RWPE1 (cell line): ENCODE measurements at regions not wholly inside any gene's neighbourhood (a gene's known extent, or its start where the extent isn't known, plus 50 kb on each side); places are given as distances from the start of the nearest gene placed in this dataset.
A peak's percentile ranks its signal among the peaks of the same experiment; 100 is the strongest.
"Not testable (repeated sequence)": the region's sequence is repeated elsewhere in the genome, so short reads cannot be mapped to it uniquely, and the experiment has no call there.

Experiments used
- CTCF ChIA-PET: fragments of 350-600 bp; sonication (Branson Sonifier 250); formaldehyde crosslinking; extraction: SDS; loops from one replicate; lab custom pipeline; 2021; lab: Yijun Ruan, JAX
- POLR2A ChIA-PET: fragments of 400-600 bp; formaldehyde crosslinking; extraction: SDS; loops from one replicate; lab custom pipeline; 2020; ENCODE audit warnings: antibody characterized with exemption; ENCODE audit not compliant: low non-redundant PET; lab: Yijun Ruan, JAX
- DNase-seq: peaks from one replicate; pipeline ENCODE4 v3.0.0; 2012; ENCODE audit warnings: low spot score
- H3K27ac ChIP-seq: fragments of 450-650 bp; 2 replicates; pipeline ENCODE4 v1.5.1; 2017
- TF ChIP-seq, protein P1 (sequence below): fragments of 450-650 bp; conservative IDR thresholded peaks from 2 replicates; pipeline ENCODE4 v1.5.1; 2017; ENCODE audit warnings: low read depth, mild to moderate bottlenecking

DNA sequence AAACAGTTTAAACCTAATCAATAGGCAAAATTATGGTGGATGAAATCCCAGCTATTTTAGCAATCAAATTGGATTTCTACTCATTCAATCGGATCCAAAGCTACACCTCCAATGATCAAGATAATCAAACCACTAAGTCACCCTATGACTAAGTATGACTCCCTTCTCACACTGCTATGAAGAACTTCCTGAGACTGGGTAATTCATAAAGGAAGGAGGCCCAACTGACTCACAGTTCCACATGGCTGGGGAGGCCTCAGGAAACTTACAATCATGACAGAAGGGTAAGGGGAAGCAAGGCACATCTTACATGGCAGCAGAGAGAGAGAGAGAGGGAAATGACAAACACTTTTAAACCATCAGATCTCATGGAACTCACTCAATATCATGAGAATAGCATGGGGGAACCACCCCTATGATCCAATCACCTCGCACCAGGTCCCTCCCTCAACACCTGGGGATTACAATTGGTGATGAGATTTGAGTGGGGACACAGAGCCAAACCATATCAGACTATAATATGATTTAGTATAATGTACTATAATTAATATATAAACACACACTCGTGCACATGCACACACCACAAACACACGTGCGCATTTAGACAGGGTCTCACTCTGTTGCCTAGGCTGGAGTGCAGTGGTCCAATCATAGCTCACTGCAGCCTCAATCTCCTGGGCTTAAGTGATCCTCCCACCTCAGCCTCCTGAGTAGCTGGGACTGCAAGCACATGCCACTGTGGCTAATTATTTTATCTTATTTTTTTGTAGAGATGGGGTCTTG, 213.6 kb upstream of the FOXK1 start:
- ChIA-PET POLR2A (no interaction called here), CTCF (interaction anchor here (0.6 kb wide), 1 partner anchor 21 kb away, joined by 7 read pairs; no protein-coding TSS in a partner anchor)
- TF ChIP-seq, protein P1, sequence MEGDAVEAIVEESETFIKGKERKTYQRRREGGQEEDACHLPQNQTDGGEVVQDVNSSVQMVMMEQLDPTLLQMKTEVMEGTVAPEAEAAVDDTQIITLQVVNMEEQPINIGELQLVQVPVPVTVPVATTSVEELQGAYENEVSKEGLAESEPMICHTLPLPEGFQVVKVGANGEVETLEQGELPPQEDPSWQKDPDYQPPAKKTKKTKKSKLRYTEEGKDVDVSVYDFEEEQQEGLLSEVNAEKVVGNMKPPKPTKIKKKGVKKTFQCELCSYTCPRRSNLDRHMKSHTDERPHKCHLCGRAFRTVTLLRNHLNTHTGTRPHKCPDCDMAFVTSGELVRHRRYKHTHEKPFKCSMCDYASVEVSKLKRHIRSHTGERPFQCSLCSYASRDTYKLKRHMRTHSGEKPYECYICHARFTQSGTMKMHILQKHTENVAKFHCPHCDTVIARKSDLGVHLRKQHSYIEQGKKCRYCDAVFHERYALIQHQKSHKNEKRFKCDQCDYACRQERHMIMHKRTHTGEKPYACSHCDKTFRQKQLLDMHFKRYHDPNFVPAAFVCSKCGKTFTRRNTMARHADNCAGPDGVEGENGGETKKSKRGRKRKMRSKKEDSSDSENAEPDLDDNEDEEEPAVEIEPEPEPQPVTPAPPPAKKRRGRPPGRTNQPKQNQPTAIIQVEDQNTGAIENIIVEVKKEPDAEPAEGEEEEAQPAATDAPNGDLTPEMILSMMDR: no peak
- no peak for DNase-seq
- no peak overlapping the region for H3K27ac ChIP-seq

DNA sequence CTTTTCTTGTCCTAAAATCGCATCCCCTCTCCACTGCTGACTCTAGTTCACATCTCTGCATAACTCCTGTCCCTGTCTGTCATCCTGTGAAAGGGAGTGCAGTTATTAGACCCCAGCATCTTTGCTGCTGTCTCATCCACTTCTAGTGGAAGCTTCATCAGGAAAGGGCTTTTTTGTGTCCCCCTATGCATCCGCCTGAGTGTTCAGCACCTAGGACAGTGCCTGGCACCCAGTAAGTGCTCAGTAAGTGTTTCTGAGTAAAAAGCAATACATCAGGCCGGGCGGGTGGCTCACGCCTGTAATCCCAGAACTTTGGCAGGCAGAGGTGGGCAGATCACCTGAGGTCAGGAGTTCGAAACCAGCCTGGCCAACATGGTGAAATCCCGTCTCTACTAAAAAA, 211.8 kb upstream of the FOXK1 start:
- TF ChIP-seq, protein P1: no peak
- ChIA-PET CTCF (interaction anchor here (0.6 kb wide), 1 partner anchor 10 kb away, joined by 4 read pairs; no protein-coding TSS in a partner anchor), POLR2A (no interaction called here)
- DNase-seq: no peak
- no peak overlapping the region for H3K27ac ChIP-seq

DNA sequence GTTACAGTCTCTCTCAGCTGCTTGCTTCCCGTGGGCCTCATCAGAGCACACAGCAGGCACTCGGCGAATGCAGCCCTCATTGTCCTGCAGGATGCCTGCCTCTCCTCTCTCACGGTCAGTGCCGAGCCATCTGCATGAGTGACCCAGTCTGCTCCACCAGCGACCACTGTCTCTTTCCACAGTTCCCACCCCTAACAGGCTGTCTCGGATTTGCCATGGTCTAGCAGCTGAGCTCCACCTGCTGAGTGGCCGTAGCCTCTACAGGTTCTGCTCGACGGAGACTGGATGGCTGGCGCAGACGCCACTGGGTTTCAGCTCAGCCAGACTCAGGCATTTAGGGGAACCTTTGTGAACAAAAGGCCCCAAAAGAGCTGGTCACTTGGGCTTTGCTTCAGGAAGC, 209.4 kb upstream of the FOXK1 start:
- no peak overlapping the region for H3K27ac ChIP-seq
- TF ChIP-seq, protein P1: no peak
- DNase-seq: no peak
- POLR2A ChIA-PET: no interaction called here
- CTCF ChIA-PET: no interaction called here

DNA sequence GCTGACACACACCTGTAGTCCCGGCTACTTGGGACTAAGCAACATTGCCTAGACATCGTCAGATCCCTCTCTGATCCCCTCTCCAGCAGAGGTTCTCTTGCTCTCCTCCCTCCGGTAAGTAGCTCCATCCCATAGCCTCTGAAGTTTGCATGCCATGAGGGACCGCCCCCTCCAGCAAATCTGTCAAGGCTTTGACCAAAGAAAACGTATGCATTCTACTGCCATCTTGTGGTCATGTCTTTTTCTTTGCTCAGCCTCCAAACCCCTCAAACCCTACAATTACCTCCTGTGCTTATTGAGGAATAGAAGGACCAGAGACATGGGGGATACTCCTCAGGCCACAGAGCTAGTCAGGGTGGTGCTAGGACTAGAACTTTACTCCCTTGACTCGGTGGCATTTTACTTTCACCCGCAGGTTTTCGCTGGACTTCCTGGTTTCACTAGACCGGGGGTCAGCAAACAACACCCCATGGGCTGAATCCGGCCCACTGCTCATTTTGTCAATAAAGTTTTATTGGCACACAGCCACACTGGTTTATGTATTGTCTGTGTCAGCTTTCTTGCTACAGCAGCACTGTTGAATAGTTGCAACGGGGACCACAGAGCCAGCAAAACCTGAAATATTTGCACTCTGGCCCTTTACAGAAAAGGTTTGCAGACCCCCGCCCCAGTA, 202.6 kb upstream of the FOXK1 start:
- ChIA-PET POLR2A (no interaction called here), CTCF (interaction anchor here (0.7 to 0.8 kb wide), 2 partner anchors 549 to 1013 kb away, joined by 3 to 6 read pairs; no protein-coding TSS in a partner anchor)
- TF ChIP-seq, protein P1: peak; percentile 63
- no peak overlapping the region for H3K27ac ChIP-seq
- DNase-seq: peak; percentile 76

DNA sequence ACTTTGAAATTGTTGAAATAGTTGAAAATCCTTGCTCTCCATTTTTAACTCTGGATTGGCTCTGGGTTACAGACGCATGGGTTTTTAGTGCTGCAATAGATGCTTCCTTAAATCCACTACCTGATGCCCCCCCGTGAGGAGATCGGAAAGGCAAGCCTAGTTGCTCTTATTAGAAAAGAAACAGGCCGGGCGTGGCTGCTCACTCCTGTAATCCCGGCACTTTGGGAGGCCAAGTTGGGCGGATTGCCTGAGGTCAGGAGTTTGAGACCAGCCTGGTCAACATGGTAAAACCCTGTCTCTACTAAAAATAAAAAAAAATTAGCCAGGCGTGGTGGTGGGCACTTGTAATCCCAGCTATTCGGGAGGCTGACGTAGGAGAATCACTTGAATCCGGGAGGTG, 202.0 kb upstream of the FOXK1 start:
- POLR2A ChIA-PET, H3K27ac ChIP-seq, DNase-seq: not testable (repeated sequence)
- CTCF ChIA-PET: interaction anchor here (0.8 kb wide), 1 partner anchor 550 kb away, joined by 3 read pairs; no protein-coding TSS in a partner anchor

DNA sequence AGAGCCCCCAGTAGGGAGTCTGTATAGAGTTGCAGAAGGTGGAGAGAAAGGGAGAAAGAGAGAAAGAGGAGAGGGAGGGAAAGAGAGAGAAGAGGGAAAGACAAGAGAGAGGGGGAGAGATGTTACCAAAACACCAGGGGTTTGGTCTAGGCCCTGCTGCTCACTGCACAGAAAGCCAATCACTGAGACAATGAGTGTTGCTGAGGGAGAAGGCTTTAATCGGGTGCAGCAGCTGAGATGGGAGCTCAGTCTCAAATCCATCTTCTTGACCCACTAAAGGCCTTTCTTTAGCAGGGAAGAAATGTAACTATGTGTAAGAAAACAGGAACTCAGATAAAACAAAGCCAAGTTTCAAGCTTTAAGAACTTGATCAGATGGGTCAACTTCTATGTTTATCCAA, 198.2 kb upstream of the FOXK1 start:
- no peak overlapping the region for H3K27ac ChIP-seq

More for the DNA sequence above, 198.2 kb upstream of the FOXK1 start:
- no peak for DNase-seq
- ChIA-PET CTCF (interaction anchor here (0.5 to 0.7 kb wide), 2 partner anchors 20 to 405 kb away, joined by 3 to 6 read pairs; no protein-coding TSS in a partner anchor), POLR2A (no interaction called here)
- TF ChIP-seq, protein P1: no peak
